Fibroblast of the aortic adventitia (primary cell): ENCODE measurements at regions not wholly inside any gene's neighbourhood (a gene's known extent, or its start where the extent isn't known, plus 50 kb on each side); places are given as distances from the start of the nearest gene placed in this dataset.

Experiments used
- DNase-seq: peaks from one replicate; pipeline ENCODE4 v3.0.0-alpha.2; 2010; ENCODE audit warnings: low read depth
- H3K4me3 ChIP-seq: 2 replicates; pipeline ENCODE4 v1.5.1; 2011; ENCODE audit warnings: low read depth, mild to moderate bottlenecking, control low read depth, low read length, moderate library complexity
- CTCF ChIP-seq: IDR thresholded peaks from 2 replicates; pipeline ENCODE4 v1.5.1; 2011; ENCODE audit warnings: mild to moderate bottlenecking, low read length, control low read depth, inconsistent platforms; ENCODE audit not compliant: insufficient read depth

- no peak for TF ChIP-seq CTCF
- DNase-seq = no peak
- H3K4me3 ChIP-seq = no peak overlapping the region
Observed at GRCh38 chr14:97295108-97295710, 498.0 kb downstream of the VRK1 start.

GRCh38 chr14:97296176-97296575 lies 499.0 kb downstream of the VRK1 start:
- TF ChIP-seq CTCF = no peak
- no peak for DNase-seq
- no peak overlapping the region for H3K4me3 ChIP-seq

GRCh38 chr14:97297100-97297499 lies 499.9 kb downstream of the VRK1 start:
- no peak overlapping the region for H3K4me3 ChIP-seq
- DNase-seq = no peak
- no peak for TF ChIP-seq CTCF

GRCh38 chr14:97298331-97298730 lies 501.1 kb downstream of the VRK1 start:
- TF ChIP-seq CTCF = no peak
- no peak for DNase-seq
- no peak overlapping the region for H3K4me3 ChIP-seq

GRCh38 chr14:97298736-97299135 lies 501.6 kb downstream of the VRK1 start:
- H3K4me3 ChIP-seq = no peak overlapping the region
- no peak for TF ChIP-seq CTCF
- DNase-seq = no peak

GRCh38 chr14:97299661-97300060 lies 502.5 kb downstream of the VRK1 start:
- DNase-seq = no peak
- TF ChIP-seq CTCF = no peak
- H3K4me3 ChIP-seq = no peak overlapping the region

GRCh38 chr14:97301931-97302559 lies 504.9 kb downstream of the VRK1 start:
- no peak for DNase-seq
- H3K4me3 ChIP-seq = no peak overlapping the region
- TF ChIP-seq CTCF = no peak
